Neural cell (in vitro differentiated cells): ENCODE measurements at regions not wholly inside any gene's neighbourhood (a gene's known extent, or its start where the extent isn't known, plus 50 kb on each side); places are given as distances from the start of the nearest gene placed in this dataset.

Experiments
- H2AFZ ChIP-seq: fragments of 200-600, 300-800 bp; sonication (generic), shearing (Covaris generic); 2 replicates; pipeline ENCODE4 v1.6.0; 2014; ENCODE audit warnings: low read depth, mild to moderate bottlenecking, antibody characterized with exemption, low read length, moderate library complexity
- H3F3A ChIP-seq: fragments of 200-600 bp; shearing (Covaris generic); 2 replicates; pipeline ENCODE4 v1.6.1; 2016; ENCODE audit warnings: mild to moderate bottlenecking, moderate library complexity, mixed read lengths, antibody characterized with exemption, low read length; ENCODE audit not compliant: insufficient read depth, poor library complexity, severe bottlenecking
- H3K27ac ChIP-seq: fragments of 200-600, 300-800 bp; sonication (generic), shearing (Covaris generic); 2 replicates; pipeline ENCODE4 v1.5.1; 2014; ENCODE audit warnings: mild to moderate bottlenecking, low read length, moderate library complexity
- H3K27me3 ChIP-seq: fragments of 300-800, 200-600 bp; sonication (generic), shearing (Covaris generic); 2 replicates; pipeline ENCODE4 v1.6.0; 2014; ENCODE audit warnings: mild to moderate bottlenecking, low read depth, low read length, moderate library complexity; ENCODE audit not compliant: insufficient read depth
- H3K36me3 ChIP-seq: fragments of 300-800, 200-600 bp; sonication (generic), shearing (Covaris generic); 2 replicates; pipeline ENCODE4 v1.5.1; 2014; ENCODE audit warnings: mild to moderate bottlenecking, antibody characterized with exemption, low read length, moderate library complexity; ENCODE audit not compliant: insufficient read depth
- H3K4me2 ChIP-seq: fragments of 300-800, 200-600 bp; sonication (generic), shearing (Covaris generic); 2 replicates; pipeline ENCODE4 v1.6.0; 2014; ENCODE audit warnings: mild to moderate bottlenecking, low read length
- H3K4me3 ChIP-seq: fragments of 300-800, 200-600 bp; sonication (generic), shearing (Covaris generic); 2 replicates; pipeline ENCODE4 v1.5.1; 2014; ENCODE audit warnings: mild to moderate bottlenecking, low read length, moderate library complexity
- H3K79me2 ChIP-seq: fragments of 200-600 bp; shearing (Covaris generic); replicated peaks from 2 replicates; pipeline ENCODE4 v1.6.0; 2014; ENCODE audit warnings: mild to moderate bottlenecking, low read length, moderate library complexity; ENCODE audit not compliant: insufficient read depth
- H3K9ac ChIP-seq: fragments of 300-800, 200-600 bp; sonication (generic), shearing (Covaris generic); 2 replicates; pipeline ENCODE4 v1.6.1; 2016; ENCODE audit warnings: mild to moderate bottlenecking, low read length, mixed read lengths
- H3K9me2 ChIP-seq: fragments of 200-600 bp; shearing (Covaris generic); 2 replicates; pipeline ENCODE4 v1.6.1; 2016; ENCODE audit warnings: mild to moderate bottlenecking, low read length, mixed read lengths; ENCODE audit not compliant: insufficient read depth
- H3K9me3 ChIP-seq: fragments of 200-600, 300-800 bp; sonication (generic), shearing (Covaris generic); 2 replicates; pipeline ENCODE4 v1.6.1; 2016; ENCODE audit warnings: mild to moderate bottlenecking, mixed run types, low read length, moderate library complexity, mixed read lengths
- H4K20me1 ChIP-seq: fragments of 200-600 bp; shearing (Covaris generic); 2 replicates; pipeline ENCODE4 v1.6.1; 2016; ENCODE audit warnings: mild to moderate bottlenecking, mixed run types; ENCODE audit not compliant: insufficient read depth
- EP300 ChIP-seq: fragments of 450-650 bp; conservative IDR thresholded peaks from 2 replicates; pipeline ENCODE4 v1.6.1; 2014; ENCODE audit warnings: antibody characterized with exemption, mild to moderate bottlenecking, moderate library complexity; ENCODE audit not compliant: poor library complexity, severe bottlenecking
- EZH2 ChIP-seq: fragments of 200-600, 300-800 bp; shearing (Covaris generic), sonication (generic); IDR thresholded peaks from 2 replicates; pipeline ENCODE4 v1.6.1; 2014; ENCODE audit warnings: antibody characterized with exemption, low read length, borderline replicate concordance, mild to moderate bottlenecking; ENCODE audit not compliant: insufficient read depth, poor library complexity, severe bottlenecking
- MXI1 ChIP-seq: fragments of 450-650 bp; conservative IDR thresholded peaks from 2 replicates; pipeline ENCODE4 v1.6.1; 2014; ENCODE audit warnings: antibody characterized with exemption, mild to moderate bottlenecking; ENCODE audit not compliant: poor library complexity, severe bottlenecking
- POLR2AphosphoS5 ChIP-seq: IDR thresholded peaks from 2 replicates; pipeline ENCODE4 v1.6.1; 2012
- RAD21 ChIP-seq: fragments of 450-650 bp; conservative IDR thresholded peaks from 2 replicates; pipeline ENCODE4 v1.6.1; 2014; ENCODE audit warnings: antibody characterized with exemption, mild to moderate bottlenecking, moderate library complexity
- REST ChIP-seq: IDR thresholded peaks from 2 replicates; pipeline ENCODE4 v1.6.1; 2012; ENCODE audit warnings: borderline replicate concordance
- SMC3 ChIP-seq: fragments of 450-650 bp; conservative IDR thresholded peaks from 2 replicates; pipeline ENCODE4 v1.6.1; 2014; ENCODE audit warnings: antibody characterized with exemption, mild to moderate bottlenecking, moderate library complexity; ENCODE audit not compliant: poor library complexity
- TAF1 ChIP-seq: IDR thresholded peaks from 2 replicates; pipeline ENCODE4 v1.6.1; 2012; ENCODE audit warnings: low read depth
- TF ChIP-seq, protein P1 (sequence below): fragments of 450-650 bp; IDR thresholded peaks from 2 replicates; pipeline ENCODE4 v1.5.1; 2014; ENCODE audit warnings: antibody characterized with exemption, mild to moderate bottlenecking, moderate library complexity; ENCODE audit not compliant: poor library complexity, severe bottlenecking

- no peaks in the 10 kb centered on the region for H3K9me2 ChIP-seq
- no peak overlapping the region for H2AFZ ChIP-seq
- no peak overlapping the region for H3K4me3 ChIP-seq
- no peaks in the 10 kb centered on the region for H3K9me3 ChIP-seq
- H3K79me2 ChIP-seq = no peaks in the 10 kb centered on the region
- H3K27ac ChIP-seq = no peak overlapping the region
- H4K20me1 ChIP-seq = no peaks in the 10 kb centered on the region
- H3F3A ChIP-seq = no peaks in the 10 kb centered on the region
- H3K36me3 ChIP-seq = no peaks in the 10 kb centered on the region
- H3K4me2 ChIP-seq = no peak overlapping the region
- H3K27me3 ChIP-seq = no peaks in the 10 kb centered on the region
- no peak overlapping the region for H3K9ac ChIP-seq
- TF ChIP-seq RAD21 (no peak), POLR2AphosphoS5 (no peak), SMC3 (no peak), REST (no peak), MXI1 (no peak), EP300 (no peak), EZH2 (no peak), TAF1 (no peak)
- TF ChIP-seq, protein P1, sequence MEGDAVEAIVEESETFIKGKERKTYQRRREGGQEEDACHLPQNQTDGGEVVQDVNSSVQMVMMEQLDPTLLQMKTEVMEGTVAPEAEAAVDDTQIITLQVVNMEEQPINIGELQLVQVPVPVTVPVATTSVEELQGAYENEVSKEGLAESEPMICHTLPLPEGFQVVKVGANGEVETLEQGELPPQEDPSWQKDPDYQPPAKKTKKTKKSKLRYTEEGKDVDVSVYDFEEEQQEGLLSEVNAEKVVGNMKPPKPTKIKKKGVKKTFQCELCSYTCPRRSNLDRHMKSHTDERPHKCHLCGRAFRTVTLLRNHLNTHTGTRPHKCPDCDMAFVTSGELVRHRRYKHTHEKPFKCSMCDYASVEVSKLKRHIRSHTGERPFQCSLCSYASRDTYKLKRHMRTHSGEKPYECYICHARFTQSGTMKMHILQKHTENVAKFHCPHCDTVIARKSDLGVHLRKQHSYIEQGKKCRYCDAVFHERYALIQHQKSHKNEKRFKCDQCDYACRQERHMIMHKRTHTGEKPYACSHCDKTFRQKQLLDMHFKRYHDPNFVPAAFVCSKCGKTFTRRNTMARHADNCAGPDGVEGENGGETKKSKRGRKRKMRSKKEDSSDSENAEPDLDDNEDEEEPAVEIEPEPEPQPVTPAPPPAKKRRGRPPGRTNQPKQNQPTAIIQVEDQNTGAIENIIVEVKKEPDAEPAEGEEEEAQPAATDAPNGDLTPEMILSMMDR = no peak
These were observed 108.5 kb upstream of the NXT1 start for GRCh38 chr20:23242104-23242503.

DNA sequence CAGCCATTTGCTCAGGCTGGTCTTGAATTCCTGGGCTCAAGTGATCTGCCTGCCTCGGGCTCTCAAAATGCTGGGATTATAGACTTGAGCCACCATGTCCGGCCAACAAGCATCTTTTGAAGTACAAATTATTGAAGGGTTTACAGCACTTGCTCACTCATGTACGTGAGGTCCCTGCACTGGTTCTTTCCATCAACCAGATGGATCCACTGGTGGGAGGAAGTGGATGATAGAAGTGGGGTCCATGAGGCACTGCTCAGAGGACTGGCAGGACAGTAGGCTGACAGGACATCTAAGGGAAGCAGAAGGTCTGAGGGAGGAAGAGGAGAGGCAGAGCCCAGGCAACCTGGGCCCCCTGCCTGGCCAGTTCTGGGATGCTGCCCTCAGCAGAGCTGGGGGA, 109.2 kb upstream of the NXT1 start:
- no peak overlapping the region for H3K4me2 ChIP-seq
- H3K36me3 ChIP-seq = no peaks in the 10 kb centered on the region
- no peaks in the 10 kb centered on the region for H3K9me2 ChIP-seq
- H3K9ac ChIP-seq = no peak overlapping the region
- H3K27ac ChIP-seq = no peak overlapping the region
- H3K9me3 ChIP-seq = no peaks in the 10 kb centered on the region
- no peak overlapping the region for H3K4me3 ChIP-seq
- no peaks in the 10 kb centered on the region for H3K27me3 ChIP-seq
- H3K79me2 ChIP-seq = no peaks in the 10 kb centered on the region
- H2AFZ ChIP-seq = no peak overlapping the region
- no peaks in the 10 kb centered on the region for H3F3A ChIP-seq
- no peaks in the 10 kb centered on the region for H4K20me1 ChIP-seq
- TF ChIP-seq EZH2 (no peak), POLR2AphosphoS5 (no peak), RAD21 (no peak), TAF1 (no peak), SMC3 (no peak), EP300 (no peak), REST (no peak), MXI1 (no peak)
- TF ChIP-seq, protein P1 = no peak
